H1 (cell line): ENCODE measurements at regions not wholly inside any gene's neighbourhood (a gene's known extent, or its start where the extent isn't known, plus 50 kb on each side); places are given as distances from the start of the nearest gene placed in this dataset.

Source experiments
- CTBP2 ChIP-seq: IDR thresholded peaks from 2 replicates; pipeline ENCODE4 v1.7.0; 2011; ENCODE audit warnings: borderline replicate concordance, mild to moderate bottlenecking, moderate library complexity, mixed read lengths, low read length; ENCODE audit not compliant: insufficient read depth, insufficient read length
- GABPA ChIP-seq: IDR thresholded peaks from 2 replicates; pipeline ENCODE4 v1.6.1; 2011; ENCODE audit warnings: mild to moderate bottlenecking, low read length, moderate library complexity, borderline replicate concordance; ENCODE audit not compliant: insufficient read depth
- JUN ChIP-seq: IDR thresholded peaks from 2 replicates; pipeline ENCODE4 v1.6.1; 2011; ENCODE audit warnings: low read depth, mild to moderate bottlenecking, improper control_type of control experiment, low read length
- PHF8 ChIP-seq: fragments of 200-600 bp; sonication (generic); conservative IDR thresholded peaks from 2 replicates; pipeline ENCODE4 v1.7.1; 2012; ENCODE audit warnings: low read depth, mild to moderate bottlenecking, inconsistent platforms, low read length, moderate library complexity
- POLR2AphosphoS5 ChIP-seq: IDR thresholded peaks from 2 replicates; pipeline ENCODE4 v1.6.1; 2011; ENCODE audit warnings: low read depth, low read length
- SRF ChIP-seq: IDR thresholded peaks from 2 replicates; pipeline ENCODE4 v1.6.1; 2011; ENCODE audit warnings: mild to moderate bottlenecking, low read depth, low read length, moderate library complexity
- TF ChIP-seq, protein P1 (sequence below): fragments of 300-600 bp; sonication (generic); IDR thresholded peaks from 2 replicates; pipeline ENCODE4 v1.7.1; 2012; ENCODE audit warnings: low read length, moderate library complexity, mild to moderate bottlenecking, inconsistent platforms; ENCODE audit not compliant: insufficient replicate concordance
- TF ChIP-seq, protein P2 (sequence below): IDR thresholded peaks from 2 replicates; pipeline ENCODE4 v1.6.1; 2012; ENCODE audit warnings: low read length, inconsistent platforms

- TF ChIP-seq, protein P1, sequence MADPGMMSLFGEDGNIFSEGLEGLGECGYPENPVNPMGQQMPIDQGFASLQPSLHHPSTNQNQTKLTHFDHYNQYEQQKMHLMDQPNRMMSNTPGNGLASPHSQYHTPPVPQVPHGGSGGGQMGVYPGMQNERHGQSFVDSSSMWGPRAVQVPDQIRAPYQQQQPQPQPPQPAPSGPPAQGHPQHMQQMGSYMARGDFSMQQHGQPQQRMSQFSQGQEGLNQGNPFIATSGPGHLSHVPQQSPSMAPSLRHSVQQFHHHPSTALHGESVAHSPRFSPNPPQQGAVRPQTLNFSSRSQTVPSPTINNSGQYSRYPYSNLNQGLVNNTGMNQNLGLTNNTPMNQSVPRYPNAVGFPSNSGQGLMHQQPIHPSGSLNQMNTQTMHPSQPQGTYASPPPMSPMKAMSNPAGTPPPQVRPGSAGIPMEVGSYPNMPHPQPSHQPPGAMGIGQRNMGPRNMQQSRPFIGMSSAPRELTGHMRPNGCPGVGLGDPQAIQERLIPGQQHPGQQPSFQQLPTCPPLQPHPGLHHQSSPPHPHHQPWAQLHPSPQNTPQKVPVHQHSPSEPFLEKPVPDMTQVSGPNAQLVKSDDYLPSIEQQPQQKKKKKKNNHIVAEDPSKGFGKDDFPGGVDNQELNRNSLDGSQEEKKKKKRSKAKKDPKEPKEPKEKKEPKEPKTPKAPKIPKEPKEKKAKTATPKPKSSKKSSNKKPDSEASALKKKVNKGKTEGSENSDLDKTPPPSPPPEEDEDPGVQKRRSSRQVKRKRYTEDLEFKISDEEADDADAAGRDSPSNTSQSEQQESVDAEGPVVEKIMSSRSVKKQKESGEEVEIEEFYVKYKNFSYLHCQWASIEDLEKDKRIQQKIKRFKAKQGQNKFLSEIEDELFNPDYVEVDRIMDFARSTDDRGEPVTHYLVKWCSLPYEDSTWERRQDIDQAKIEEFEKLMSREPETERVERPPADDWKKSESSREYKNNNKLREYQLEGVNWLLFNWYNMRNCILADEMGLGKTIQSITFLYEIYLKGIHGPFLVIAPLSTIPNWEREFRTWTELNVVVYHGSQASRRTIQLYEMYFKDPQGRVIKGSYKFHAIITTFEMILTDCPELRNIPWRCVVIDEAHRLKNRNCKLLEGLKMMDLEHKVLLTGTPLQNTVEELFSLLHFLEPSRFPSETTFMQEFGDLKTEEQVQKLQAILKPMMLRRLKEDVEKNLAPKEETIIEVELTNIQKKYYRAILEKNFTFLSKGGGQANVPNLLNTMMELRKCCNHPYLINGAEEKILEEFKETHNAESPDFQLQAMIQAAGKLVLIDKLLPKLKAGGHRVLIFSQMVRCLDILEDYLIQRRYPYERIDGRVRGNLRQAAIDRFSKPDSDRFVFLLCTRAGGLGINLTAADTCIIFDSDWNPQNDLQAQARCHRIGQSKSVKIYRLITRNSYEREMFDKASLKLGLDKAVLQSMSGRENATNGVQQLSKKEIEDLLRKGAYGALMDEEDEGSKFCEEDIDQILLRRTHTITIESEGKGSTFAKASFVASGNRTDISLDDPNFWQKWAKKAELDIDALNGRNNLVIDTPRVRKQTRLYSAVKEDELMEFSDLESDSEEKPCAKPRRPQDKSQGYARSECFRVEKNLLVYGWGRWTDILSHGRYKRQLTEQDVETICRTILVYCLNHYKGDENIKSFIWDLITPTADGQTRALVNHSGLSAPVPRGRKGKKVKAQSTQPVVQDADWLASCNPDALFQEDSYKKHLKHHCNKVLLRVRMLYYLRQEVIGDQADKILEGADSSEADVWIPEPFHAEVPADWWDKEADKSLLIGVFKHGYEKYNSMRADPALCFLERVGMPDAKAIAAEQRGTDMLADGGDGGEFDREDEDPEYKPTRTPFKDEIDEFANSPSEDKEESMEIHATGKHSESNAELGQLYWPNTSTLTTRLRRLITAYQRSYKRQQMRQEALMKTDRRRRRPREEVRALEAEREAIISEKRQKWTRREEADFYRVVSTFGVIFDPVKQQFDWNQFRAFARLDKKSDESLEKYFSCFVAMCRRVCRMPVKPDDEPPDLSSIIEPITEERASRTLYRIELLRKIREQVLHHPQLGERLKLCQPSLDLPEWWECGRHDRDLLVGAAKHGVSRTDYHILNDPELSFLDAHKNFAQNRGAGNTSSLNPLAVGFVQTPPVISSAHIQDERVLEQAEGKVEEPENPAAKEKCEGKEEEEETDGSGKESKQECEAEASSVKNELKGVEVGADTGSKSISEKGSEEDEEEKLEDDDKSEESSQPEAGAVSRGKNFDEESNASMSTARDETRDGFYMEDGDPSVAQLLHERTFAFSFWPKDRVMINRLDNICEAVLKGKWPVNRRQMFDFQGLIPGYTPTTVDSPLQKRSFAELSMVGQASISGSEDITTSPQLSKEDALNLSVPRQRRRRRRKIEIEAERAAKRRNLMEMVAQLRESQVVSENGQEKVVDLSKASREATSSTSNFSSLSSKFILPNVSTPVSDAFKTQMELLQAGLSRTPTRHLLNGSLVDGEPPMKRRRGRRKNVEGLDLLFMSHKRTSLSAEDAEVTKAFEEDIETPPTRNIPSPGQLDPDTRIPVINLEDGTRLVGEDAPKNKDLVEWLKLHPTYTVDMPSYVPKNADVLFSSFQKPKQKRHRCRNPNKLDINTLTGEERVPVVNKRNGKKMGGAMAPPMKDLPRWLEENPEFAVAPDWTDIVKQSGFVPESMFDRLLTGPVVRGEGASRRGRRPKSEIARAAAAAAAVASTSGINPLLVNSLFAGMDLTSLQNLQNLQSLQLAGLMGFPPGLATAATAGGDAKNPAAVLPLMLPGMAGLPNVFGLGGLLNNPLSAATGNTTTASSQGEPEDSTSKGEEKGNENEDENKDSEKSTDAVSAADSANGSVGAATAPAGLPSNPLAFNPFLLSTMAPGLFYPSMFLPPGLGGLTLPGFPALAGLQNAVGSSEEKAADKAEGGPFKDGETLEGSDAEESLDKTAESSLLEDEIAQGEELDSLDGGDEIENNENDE, result no peak
- no peak for TF ChIP-seq SRF
- TF ChIP-seq, protein P2, sequence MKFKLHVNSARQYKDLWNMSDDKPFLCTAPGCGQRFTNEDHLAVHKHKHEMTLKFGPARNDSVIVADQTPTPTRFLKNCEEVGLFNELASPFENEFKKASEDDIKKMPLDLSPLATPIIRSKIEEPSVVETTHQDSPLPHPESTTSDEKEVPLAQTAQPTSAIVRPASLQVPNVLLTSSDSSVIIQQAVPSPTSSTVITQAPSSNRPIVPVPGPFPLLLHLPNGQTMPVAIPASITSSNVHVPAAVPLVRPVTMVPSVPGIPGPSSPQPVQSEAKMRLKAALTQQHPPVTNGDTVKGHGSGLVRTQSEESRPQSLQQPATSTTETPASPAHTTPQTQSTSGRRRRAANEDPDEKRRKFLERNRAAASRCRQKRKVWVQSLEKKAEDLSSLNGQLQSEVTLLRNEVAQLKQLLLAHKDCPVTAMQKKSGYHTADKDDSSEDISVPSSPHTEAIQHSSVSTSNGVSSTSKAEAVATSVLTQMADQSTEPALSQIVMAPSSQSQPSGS, result no peak
- no peak for TF ChIP-seq CTBP2
- no peak for TF ChIP-seq PHF8
- TF ChIP-seq GABPA, result no peak
- no peak for TF ChIP-seq JUN
- TF ChIP-seq POLR2AphosphoS5, result no peak
Measured at GRCh38 chr4:7118013-7118832, 50.4 kb upstream of the GRPEL1 start (continued).
